NCI-H226 (cell line): ENCODE measurements at regions not wholly inside any gene's neighbourhood (a gene's known extent, or its start where the extent isn't known, plus 50 kb on each side); places are given as distances from the start of the nearest gene placed in this dataset.

Source experiments
- DNase-seq: peaks from one replicate; pipeline ENCODE4 v3.0.0-alpha.2; 2015

- no peak for DNase-seq
These were observed 157.0 kb upstream of the NDUFV2 start for GRCh38 chr18:8945514-8945913.

- peak; percentile 93 for DNase-seq
These were observed 156.2 kb upstream of the NDUFV2 start for GRCh38 chr18:8946066-8946838.

GRCh38 chr18:8947566-8947965, 154.9 kb upstream of the NDUFV2 start:
- no peak for DNase-seq

- DNase-seq = no peak
These were observed 154.5 kb upstream of the NDUFV2 start for GRCh38 chr18:8948011-8948410.

GRCh38 chr18:8948471-8949149, 153.9 kb upstream of the NDUFV2 start:
- DNase-seq = peak; percentile 88

- DNase-seq = no peak
These were observed 153.3 kb upstream of the NDUFV2 start for GRCh38 chr18:8949206-8949605.

- DNase-seq = no peak
These were observed 151.0 kb upstream of the NDUFV2 start for GRCh38 chr18:8951491-8951890.

- no peak for DNase-seq
These were observed 150.3 kb upstream of the NDUFV2 start for GRCh38 chr18:8952174-8952573.

GRCh38 chr18:8952769-8953760, 149.4 kb upstream of the NDUFV2 start:
- DNase-seq = peak; percentile 36

- no peak for DNase-seq
These were observed 144.8 kb upstream of the NDUFV2 start for GRCh38 chr18:8957731-8958130.

- no peak for DNase-seq
These were observed 143.8 kb upstream of the NDUFV2 start for GRCh38 chr18:8958660-8959059.

- no peak for DNase-seq
These were observed 142.9 kb upstream of the NDUFV2 start for GRCh38 chr18:8959551-8960135.

- DNase-seq = peak; percentile 76
These were observed 141.5 kb upstream of the NDUFV2 start for GRCh38 chr18:8960740-8961657.

GRCh38 chr18:8962192-8962779, 140.2 kb upstream of the NDUFV2 start:
- no peak for DNase-seq

GRCh38 chr18:8962855-8963635, 139.5 kb upstream of the NDUFV2 start:
- DNase-seq = no peak

GRCh38 chr18:8963876-8964275, 138.6 kb upstream of the NDUFV2 start:
- DNase-seq = no peak

- no peak for DNase-seq
These were observed 137.1 kb upstream of the NDUFV2 start for GRCh38 chr18:8965398-8965797.

GRCh38 chr18:8966821-8967220, 135.7 kb upstream of the NDUFV2 start:
- DNase-seq = no peak

- DNase-seq = no peak
These were observed 134.9 kb upstream of the NDUFV2 start for GRCh38 chr18:8967573-8967972.

- DNase-seq = no peak
These were observed 132.7 kb upstream of the NDUFV2 start for GRCh38 chr18:8969639-8970390.
